GM23338 (cell line): ENCODE measurements at regions not wholly inside any gene's neighbourhood (a gene's known extent, or its start where the extent isn't known, plus 50 kb on each side); places are given as distances from the start of the nearest gene placed in this dataset.

Experiments
- EZH2phosphoT487 ChIP-seq: fragments of 200-600 bp; sonication (generic); IDR thresholded peaks from one replicate; pipeline ENCODE4 v1.8.1; 2018; ENCODE audit warnings: antibody characterized with exemption; ENCODE audit not compliant: unreplicated experiment
- JUNB ChIP-seq: IDR thresholded peaks from one replicate; pipeline ENCODE4 v1.6.1; 2016; ENCODE audit warnings: antibody characterized with exemption; ENCODE audit not compliant: unreplicated experiment
- POLR2AphosphoS5 ChIP-seq: IDR thresholded peaks from 2 replicates; pipeline ENCODE4 v1.6.1; 2016; ENCODE audit warnings: antibody characterized with exemption, low read depth
- ZNF462 ChIP-seq: fragments of 250-450 bp; sonication (Bioruptor Pico); IDR thresholded peaks from 2 replicates; pipeline ENCODE4 v1.5.0; 2020; ENCODE audit warnings: mild to moderate bottlenecking, moderate library complexity
- TF ChIP-seq, protein P1 (sequence below): IDR thresholded peaks from one replicate; pipeline ENCODE4 v1.6.1; 2018; ENCODE audit warnings: antibody characterized with exemption; ENCODE audit not compliant: unreplicated experiment

- no peak for TF ChIP-seq ZNF462 (CRISPR knock-in tag)
- TF ChIP-seq, protein P1, sequence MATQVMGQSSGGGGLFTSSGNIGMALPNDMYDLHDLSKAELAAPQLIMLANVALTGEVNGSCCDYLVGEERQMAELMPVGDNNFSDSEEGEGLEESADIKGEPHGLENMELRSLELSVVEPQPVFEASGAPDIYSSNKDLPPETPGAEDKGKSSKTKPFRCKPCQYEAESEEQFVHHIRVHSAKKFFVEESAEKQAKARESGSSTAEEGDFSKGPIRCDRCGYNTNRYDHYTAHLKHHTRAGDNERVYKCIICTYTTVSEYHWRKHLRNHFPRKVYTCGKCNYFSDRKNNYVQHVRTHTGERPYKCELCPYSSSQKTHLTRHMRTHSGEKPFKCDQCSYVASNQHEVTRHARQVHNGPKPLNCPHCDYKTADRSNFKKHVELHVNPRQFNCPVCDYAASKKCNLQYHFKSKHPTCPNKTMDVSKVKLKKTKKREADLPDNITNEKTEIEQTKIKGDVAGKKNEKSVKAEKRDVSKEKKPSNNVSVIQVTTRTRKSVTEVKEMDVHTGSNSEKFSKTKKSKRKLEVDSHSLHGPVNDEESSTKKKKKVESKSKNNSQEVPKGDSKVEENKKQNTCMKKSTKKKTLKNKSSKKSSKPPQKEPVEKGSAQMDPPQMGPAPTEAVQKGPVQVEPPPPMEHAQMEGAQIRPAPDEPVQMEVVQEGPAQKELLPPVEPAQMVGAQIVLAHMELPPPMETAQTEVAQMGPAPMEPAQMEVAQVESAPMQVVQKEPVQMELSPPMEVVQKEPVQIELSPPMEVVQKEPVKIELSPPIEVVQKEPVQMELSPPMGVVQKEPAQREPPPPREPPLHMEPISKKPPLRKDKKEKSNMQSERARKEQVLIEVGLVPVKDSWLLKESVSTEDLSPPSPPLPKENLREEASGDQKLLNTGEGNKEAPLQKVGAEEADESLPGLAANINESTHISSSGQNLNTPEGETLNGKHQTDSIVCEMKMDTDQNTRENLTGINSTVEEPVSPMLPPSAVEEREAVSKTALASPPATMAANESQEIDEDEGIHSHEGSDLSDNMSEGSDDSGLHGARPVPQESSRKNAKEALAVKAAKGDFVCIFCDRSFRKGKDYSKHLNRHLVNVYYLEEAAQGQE, result no peak
- TF ChIP-seq POLR2AphosphoS5, result no peak
- no peak for TF ChIP-seq EZH2phosphoT487
- TF ChIP-seq JUNB, result no peak
These were observed 199.5 kb downstream of the GOLGA6L6 start (continued) for GRCh38 chr15:20341901-20342600.
